Gastrocnemius medialis (tissue), 4 donors: ENCODE measurements at regions not wholly inside any gene's neighbourhood (a gene's known extent, or its start where the extent isn't known, plus 50 kb on each side); places are given as distances from the start of the nearest gene placed in this dataset.

Source experiments
- ATAC-seq, 2 donors: fragments of 150-250 bp; one replicate each; pipeline ENCODE4 v1.9.1; 2016
- DNase-seq, 2 donors: peaks; one replicate each; pipeline ENCODE4 v3.0.0-alpha.2; 2019
- H3K27ac ChIP-seq, 4 donors: fragments of 200-600 bp; sonication (generic); 1 replicate in 1 of 4; 2 replicates in 3 of 4; pipeline ENCODE4 v1.5.1; 2016 to 2018; ENCODE audit warnings: mild to moderate bottlenecking in 2 of 4, moderate library complexity in 1 of 4
- H3K27me3 ChIP-seq, 3 donors: fragments of 200-600 bp; sonication (generic) in 2 of 3; 1 replicate in 1 of 3; 2 replicates in 2 of 3; pipeline versions ENCODE4 v1.5.1 to v1.6.0; 2016 to 2019; ENCODE audit warnings: mild to moderate bottlenecking in 1 of 3, moderate library complexity in 1 of 3
- H3K36me3 ChIP-seq, 2 donors: fragments of 200-600 bp; sonication (generic) in 1 of 2; one replicate each; pipeline ENCODE4 v1.5.1; 2017 to 2018
- H3K4me1 ChIP-seq, 2 donors: fragments of 200-600 bp; sonication (generic) in 1 of 2; one replicate each; pipeline ENCODE4 v1.5.1; 2016 to 2017; ENCODE audit warnings: mild to moderate bottlenecking in 2 of 2
- H3K4me3 ChIP-seq, 4 donors: fragments of 200-600 bp; sonication (generic) in 3 of 4; 1 replicate in 1 of 4; 2 replicates in 3 of 4; pipeline ENCODE4 v1.5.1; 2016 to 2019; ENCODE audit warnings: mild to moderate bottlenecking in 2 of 4
- H3K9me3 ChIP-seq, 3 donors: fragments of 200-600 bp; sonication (generic) in 2 of 3; 1 replicate in 1 of 3; 2 replicates in 2 of 3; pipeline ENCODE4 v1.5.1; 2016 to 2019
- POLR2A ChIP-seq, 2 donors: fragments of 450-650 bp; IDR thresholded peaks; one replicate each; pipeline ENCODE4 v1.6.1; 2017; ENCODE audit warnings: antibody characterized with exemption in 2 of 2, mild to moderate bottlenecking in 2 of 2, moderate library complexity in 2 of 2
- in situ Hi-C, 4 donors: fragments of 200-750 bp; cut with MboI; loops; one replicate each; pipeline versions ENCODE4 v1.15.0 to v1.8.0; 2017; ENCODE audit warnings: low sequenced_read_pairs in 4 of 4
- intact Hi-C: fragments of 100-400 bp; cut with DNase I; formaldehyde crosslinking; loops from one replicate; pipeline ENCODE4 v1.15.1; 2023; ENCODE audit warnings: low total_unique reads
- TF ChIP-seq, protein P1 (sequence below), 5 experiments: fragments of 450-650 bp in 3 of 5; fragments of 200-600 bp in 2 of 5; sonication (generic) in 2 of 5; IDR thresholded peaks in 4 of 5; conservative IDR thresholded peaks in 1 of 5; 1 replicate in 4 of 5; 2 replicates in 1 of 5; pipeline ENCODE4 v1.5.1; 2016 to 2019; ENCODE audit warnings: antibody characterized with exemption in 5 of 5, mild to moderate bottlenecking in 3 of 5, moderate library complexity in 3 of 5

DNA sequence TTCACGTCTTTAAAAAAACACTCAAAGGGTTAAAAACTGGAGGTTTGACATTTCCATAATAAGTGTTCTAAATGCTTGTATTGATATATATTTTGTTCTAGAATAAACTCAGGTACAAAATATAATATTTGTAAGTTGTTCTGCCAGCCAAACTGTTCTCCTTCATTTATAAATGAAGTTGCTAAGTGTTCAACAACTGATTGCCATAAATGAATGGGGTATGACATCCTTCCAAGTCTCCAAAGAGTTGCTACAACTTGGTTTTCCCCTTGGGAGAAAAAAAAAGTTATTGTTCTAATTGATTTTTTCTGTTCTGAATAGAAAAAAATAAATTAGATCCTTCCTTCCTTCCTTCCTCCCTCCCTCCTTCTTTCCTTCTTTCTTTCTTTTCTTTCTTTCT, 65.4 kb upstream of the BLID start:
- intact Hi-C loops (no loop called here), in situ Hi-C loops (no loop called here)
- no peaks in the 10 kb centered on the region for H3K27me3 ChIP-seq
- peaks cover 0 to 14% of the 10 kb centered on the region in 2 donors for H3K4me1 ChIP-seq
- no peak overlapping the region for H3K4me3 ChIP-seq
- H3K9me3 ChIP-seq, result no peaks in the 10 kb centered on the region
- no peak for DNase-seq
- no peak for ATAC-seq
- no peak overlapping the region for H3K27ac ChIP-seq
- no peak for TF ChIP-seq POLR2A (IDR thresholded peaks at IDR 0.05)
- TF ChIP-seq, protein P1, sequence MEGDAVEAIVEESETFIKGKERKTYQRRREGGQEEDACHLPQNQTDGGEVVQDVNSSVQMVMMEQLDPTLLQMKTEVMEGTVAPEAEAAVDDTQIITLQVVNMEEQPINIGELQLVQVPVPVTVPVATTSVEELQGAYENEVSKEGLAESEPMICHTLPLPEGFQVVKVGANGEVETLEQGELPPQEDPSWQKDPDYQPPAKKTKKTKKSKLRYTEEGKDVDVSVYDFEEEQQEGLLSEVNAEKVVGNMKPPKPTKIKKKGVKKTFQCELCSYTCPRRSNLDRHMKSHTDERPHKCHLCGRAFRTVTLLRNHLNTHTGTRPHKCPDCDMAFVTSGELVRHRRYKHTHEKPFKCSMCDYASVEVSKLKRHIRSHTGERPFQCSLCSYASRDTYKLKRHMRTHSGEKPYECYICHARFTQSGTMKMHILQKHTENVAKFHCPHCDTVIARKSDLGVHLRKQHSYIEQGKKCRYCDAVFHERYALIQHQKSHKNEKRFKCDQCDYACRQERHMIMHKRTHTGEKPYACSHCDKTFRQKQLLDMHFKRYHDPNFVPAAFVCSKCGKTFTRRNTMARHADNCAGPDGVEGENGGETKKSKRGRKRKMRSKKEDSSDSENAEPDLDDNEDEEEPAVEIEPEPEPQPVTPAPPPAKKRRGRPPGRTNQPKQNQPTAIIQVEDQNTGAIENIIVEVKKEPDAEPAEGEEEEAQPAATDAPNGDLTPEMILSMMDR (IDR thresholded peaks at IDR 0.05 in 4 of 5, conservative IDR thresholded peaks at IDR 0.05 in 1 of 5), result no peak
- H3K36me3 ChIP-seq, result no peaks in the 10 kb centered on the region

GRCh38 chr11:122179961-122180834, 64.2 kb upstream of the BLID start:
- no peak for TF ChIP-seq POLR2A (IDR thresholded peaks at IDR 0.05)
- TF ChIP-seq, protein P1 (IDR thresholded peaks at IDR 0.05 in 4 of 5, conservative IDR thresholded peaks at IDR 0.05 in 1 of 5), result no peak
- no peak overlapping the region for H3K4me3 ChIP-seq
- DNase-seq, result no peak
- H3K36me3 ChIP-seq, result no peaks in the 10 kb centered on the region
- intact Hi-C loops (no loop called here), in situ Hi-C loops (no loop called here)
- peak overlapping the region in 2 of 4 donors; percentile 3 to 37 for H3K27ac ChIP-seq
- no peaks in the 10 kb centered on the region for H3K9me3 ChIP-seq
- ATAC-seq, result peak; percentile 27 to 52
- no peaks in the 10 kb centered on the region for H3K27me3 ChIP-seq
- peaks cover 0 to 14% of the 10 kb centered on the region in 2 donors for H3K4me1 ChIP-seq

DNA sequence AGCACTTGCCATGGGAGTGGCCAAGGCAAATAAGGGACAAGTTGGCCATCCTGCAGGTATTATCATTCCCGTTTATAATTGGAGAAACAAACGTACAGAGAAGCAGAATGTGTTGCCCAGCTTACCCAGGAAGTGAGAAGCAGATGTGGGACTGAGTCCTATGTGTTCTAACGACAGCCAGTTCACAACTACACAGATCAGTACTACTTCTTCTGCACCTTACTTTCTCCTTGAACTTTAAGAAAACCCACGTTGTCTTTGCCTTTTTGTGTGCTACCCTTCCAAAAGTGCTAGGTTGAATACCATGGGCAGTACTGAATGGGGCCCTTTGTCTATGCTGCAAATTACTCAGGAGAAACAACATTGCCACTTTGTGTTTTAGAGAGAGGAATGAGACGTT, 62.8 kb upstream of the BLID start:
- ATAC-seq (no peak), DNase-seq (no peak)
- Histone ChIP-seq H3K36me3 (no peaks in the 10 kb centered on the region), H3K4me1 (peaks cover 0 to 14% of the 10 kb centered on the region in 2 donors), H3K27me3 (no peaks in the 10 kb centered on the region), H3K4me3 (no peak overlapping the region), H3K27ac (no peak overlapping the region), H3K9me3 (no peaks in the 10 kb centered on the region)
- in situ Hi-C loops, result no loop called here
- no peak for TF ChIP-seq POLR2A (IDR thresholded peaks at IDR 0.05)
- TF ChIP-seq, protein P1 (IDR thresholded peaks at IDR 0.05 in 4 of 5, conservative IDR thresholded peaks at IDR 0.05 in 1 of 5), result no peak
- intact Hi-C loops, result no loop called here

DNA sequence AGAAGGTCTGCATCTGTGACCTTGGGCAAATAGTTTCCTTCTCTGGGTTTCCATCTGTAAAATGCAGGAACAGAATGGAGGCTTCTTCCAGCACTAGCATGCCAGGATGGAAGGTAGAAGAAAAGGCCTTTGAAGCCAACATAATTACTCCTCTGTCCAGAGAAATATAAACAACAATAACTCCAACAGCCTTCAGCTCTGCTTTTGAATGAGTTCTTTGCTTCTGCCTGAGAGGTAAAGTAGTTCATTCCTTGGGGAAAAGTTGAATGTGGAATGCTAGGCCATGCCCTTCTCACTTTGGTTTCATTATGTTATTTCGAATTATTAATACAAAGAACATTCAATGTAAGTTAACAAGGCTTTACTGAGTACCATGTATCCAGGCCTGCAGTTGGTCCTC, 61.2 kb upstream of the BLID start:
- Histone ChIP-seq H3K4me1 (peaks cover 0 to 14% of the 10 kb centered on the region in 2 donors), H3K9me3 (no peaks in the 10 kb centered on the region), H3K36me3 (no peaks in the 10 kb centered on the region), H3K27me3 (no peaks in the 10 kb centered on the region), H3K27ac (no peak overlapping the region), H3K4me3 (no peak overlapping the region)
- DNase-seq, result no peak
- intact Hi-C loops, result no loop called here
- no peak for ATAC-seq
- TF ChIP-seq POLR2A (IDR thresholded peaks at IDR 0.05), result no peak
- TF ChIP-seq, protein P1 (IDR thresholded peaks at IDR 0.05 in 4 of 5, conservative IDR thresholded peaks at IDR 0.05 in 1 of 5), result no peak
- in situ Hi-C loops, result no loop called here
